ENCODE measurements at regions not wholly inside any gene's neighbourhood (a gene's known extent, or its start where the extent isn't known, plus 50 kb on each side); places are given as distances from the start of the nearest gene placed in this dataset.

DNA sequence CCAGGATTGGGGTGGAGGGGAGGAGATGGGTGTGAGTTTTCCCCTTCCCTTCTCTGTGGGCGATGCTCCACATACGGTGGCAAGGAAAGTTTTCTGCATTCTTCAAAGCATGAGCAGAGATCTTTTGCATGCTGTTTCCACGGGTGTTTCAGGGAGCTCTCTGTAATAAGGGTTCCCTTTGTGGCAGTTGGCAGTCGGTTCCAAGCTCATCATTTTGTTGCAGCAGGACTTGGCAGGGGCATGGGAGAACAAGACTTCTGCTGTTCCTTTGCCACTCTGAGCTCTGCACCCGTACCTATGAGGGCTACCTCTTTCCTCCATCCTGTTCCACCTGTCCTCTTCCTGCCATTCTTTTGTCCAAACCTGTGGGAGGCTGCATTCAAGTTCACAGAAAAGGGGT lies 71.3 kb upstream of the SPRED2 start:
- TF ChIP-seq EZH2 (optimal IDR thresholded peaks at IDR 0.05; ENCODE audit: low read depth, low read length), result no peak
- no peak for TF ChIP-seq CTCF (IDR thresholded peaks at IDR 0.05; ENCODE audit: low read length)
- no peak for TF ChIP-seq EZH2phosphoT487 (IDR thresholded peaks at IDR 0.05; ENCODE audit: low read length)
